MM.1S (cell line): ENCODE measurements at regions not wholly inside any gene's neighbourhood (a gene's known extent, or its start where the extent isn't known, plus 50 kb on each side); places are given as distances from the start of the nearest gene placed in this dataset.

Experiments used
- CTCF ChIP-seq: fragments of 300-600 bp; sonication (generic); IDR thresholded peaks from 2 replicates; pipeline ENCODE4 v1.5.1; 2016; ENCODE audit warnings: antibody characterized with exemption, low read length, mixed read lengths
- EZH2 ChIP-seq: fragments of 300-600 bp; sonication (generic); optimal IDR thresholded peaks from 2 replicates; pipeline ENCODE3; 2017; ENCODE audit warnings: low read depth, mild to moderate bottlenecking, antibody characterized with exemption, low read length, mixed read lengths
- EZH2phosphoT487 ChIP-seq: fragments of 300-600 bp; sonication (generic); IDR thresholded peaks from 2 replicates; pipeline ENCODE4 v1.6.1; 2018; ENCODE audit warnings: antibody characterized with exemption, low read length

GRCh38 chr7:106405697-106406141, 120.9 kb upstream of the NAMPT start:
- TF ChIP-seq CTCF = no peak
- TF ChIP-seq EZH2phosphoT487 = no peak
- TF ChIP-seq EZH2 = no peak
